Activated CD4-positive, alpha-beta memory T cell treated with anti-CD3 and anti-CD28 coated beads, Interleukin-2, amount 10 ng/mL, durations not matched to agents 7 days and 5 days (primary cell): ENCODE measurements at regions not wholly inside any gene's neighbourhood (a gene's known extent, or its start where the extent isn't known, plus 50 kb on each side); places are given as distances from the start of the nearest gene placed in this dataset.
"Not testable (repeated sequence)": the region's sequence is repeated elsewhere in the genome, so short reads cannot be mapped to it uniquely, and the experiment has no call there.

ENCODE experiments used
- CTCF ChIA-PET: fragments of 350-600 bp; sonication (Branson Sonifier 250); formaldehyde crosslinking; loops from one replicate; lab custom pipeline; 2021; ENCODE audit warnings: antibody characterized with exemption, inconsistent platforms; lab: Charles Lee
- POLR2A ChIA-PET: fragments of 350-600 bp; sonication (Branson Sonifier 250); formaldehyde crosslinking; loops from one replicate; lab custom pipeline; 2021; ENCODE audit warnings: antibody characterized with exemption; lab: Charles Lee
- DNase-seq: peaks from one replicate; pipeline ENCODE4 v3.0.0-alpha.2; 2020
- H3K27ac Mint-ChIP-seq: one replicate; pipeline ENCODE4 v1.8.0; 2021; ENCODE audit warnings: mild to moderate bottlenecking, mixed read lengths
- H3K27me3 Mint-ChIP-seq: one replicate; pipeline ENCODE4 v1.8.0; 2021; ENCODE audit warnings: mixed read lengths
- H3K36me3 Mint-ChIP-seq: one replicate; pipeline ENCODE4 v1.8.0; 2021; ENCODE audit warnings: low read depth, mixed read lengths
- H3K4me1 Mint-ChIP-seq: one replicate; pipeline ENCODE4 v1.8.0; 2021; ENCODE audit warnings: mixed read lengths
- H3K4me3 Mint-ChIP-seq: one replicate; pipeline ENCODE4 v1.8.0; 2021; ENCODE audit warnings: mild to moderate bottlenecking, mixed read lengths
- H3K9me3 Mint-ChIP-seq: one replicate; pipeline ENCODE4 v1.8.0; 2021; ENCODE audit warnings: mixed read lengths

DNA sequence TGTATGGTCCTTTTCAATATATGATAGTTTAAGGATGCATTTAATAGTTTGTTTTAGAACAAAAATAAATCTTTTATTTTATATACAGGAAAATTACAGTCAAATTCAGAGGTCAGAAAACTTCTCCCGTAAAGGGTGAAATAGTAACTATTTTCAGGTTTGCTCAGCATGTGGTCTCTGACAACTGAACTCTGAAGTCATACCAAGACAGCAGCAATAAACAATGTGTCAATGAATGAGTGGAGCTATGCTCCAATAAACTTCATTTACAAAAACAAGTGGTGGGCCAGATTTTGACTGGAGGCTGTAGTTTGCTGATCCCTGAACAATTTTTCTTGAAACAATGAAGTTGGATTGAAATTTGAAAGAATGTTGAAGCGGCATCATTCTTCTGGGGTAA is 123.6 kb downstream of the ZNF248 start:
- ChIA-PET POLR2A (no interaction called here), CTCF (no interaction called here)
- H3K27ac Mint-ChIP-seq: no peak overlapping the region
- H3K27me3 Mint-ChIP-seq: no peaks in the 10 kb centered on the region
- H3K9me3 Mint-ChIP-seq: peaks cover 11% of the 10 kb centered on the region
- peaks cover 6% of the 10 kb centered on the region for H3K4me1 Mint-ChIP-seq
- H3K36me3 Mint-ChIP-seq: no peaks in the 10 kb centered on the region
- no peak overlapping the region for H3K4me3 Mint-ChIP-seq
- DNase-seq: no peak

- peaks cover 9% of the 10 kb centered on the region for H3K9me3 Mint-ChIP-seq
- no peak for DNase-seq
- CTCF ChIA-PET: no interaction called here
- no peaks in the 10 kb centered on the region for H3K36me3 Mint-ChIP-seq
- no peak overlapping the region for H3K27ac Mint-ChIP-seq
- H3K4me3 Mint-ChIP-seq: no peak overlapping the region
- POLR2A ChIA-PET: no interaction called here
- no peaks in the 10 kb centered on the region for H3K27me3 Mint-ChIP-seq
- peaks cover 6% of the 10 kb centered on the region for H3K4me1 Mint-ChIP-seq
These were observed 124.7 kb downstream of the ZNF248 start for GRCh38 chr10:37732685-37733084.

- H3K9me3 Mint-ChIP-seq: peaks cover 2% of the 10 kb centered on the region
- POLR2A ChIA-PET: no interaction called here
These were observed 128.6 kb downstream of the ZNF248 start for GRCh38 chr10:37728830-37729229.

GRCh38 chr10:37727491-37728352 is 129.7 kb downstream of the ZNF248 start:
- H3K27ac Mint-ChIP-seq: no peak overlapping the region
- no peaks in the 10 kb centered on the region for H3K4me1 Mint-ChIP-seq
- no peaks in the 10 kb centered on the region for H3K36me3 Mint-ChIP-seq
- ChIA-PET CTCF (no interaction called here), POLR2A (no interaction called here)
- DNase-seq: no peak
- no peak overlapping the region for H3K4me3 Mint-ChIP-seq
- no peaks in the 10 kb centered on the region for H3K27me3 Mint-ChIP-seq
- H3K9me3 Mint-ChIP-seq: peaks cover 2% of the 10 kb centered on the region

More at GRCh38 chr10:37728830-37729229, 128.6 kb downstream of the ZNF248 start:
- Mint-ChIP-seq H3K27me3 (no peaks in the 10 kb centered on the region), H3K36me3 (no peaks in the 10 kb centered on the region), H3K4me1 (peaks cover under 1% of the 10 kb centered on the region), H3K4me3 (no peak overlapping the region), H3K27ac (no peak overlapping the region)
- CTCF ChIA-PET: no interaction called here
- DNase-seq: no peak

DNA sequence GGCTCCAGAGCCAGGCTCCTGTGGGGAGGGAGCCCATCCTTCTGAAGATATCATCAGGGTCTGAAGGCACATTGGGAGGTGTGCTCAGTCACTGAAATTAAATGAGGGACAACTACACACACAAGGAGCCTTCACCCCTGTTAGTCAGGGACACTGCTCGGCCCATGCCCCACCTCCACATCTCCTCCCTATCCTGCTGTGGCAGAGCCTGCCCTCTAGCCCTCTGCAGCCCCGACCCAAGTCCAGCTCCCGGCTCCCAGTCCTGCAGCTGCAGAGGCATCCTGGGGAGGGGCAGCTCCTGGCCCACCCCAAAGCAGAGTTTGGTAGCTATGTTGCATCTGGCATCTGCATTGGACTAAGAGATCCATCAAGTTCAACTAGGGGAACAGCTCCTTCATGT is 136.3 kb downstream of the ZNF248 start:
- ChIA-PET CTCF (no interaction called here), POLR2A (no interaction called here)
- Mint-ChIP-seq H3K27me3 (no peaks in the 10 kb centered on the region), H3K4me1 (no peaks in the 10 kb centered on the region), H3K9me3 (peaks cover 12% of the 10 kb centered on the region), H3K27ac (no peak overlapping the region), H3K4me3 (no peak overlapping the region), H3K36me3 (no peaks in the 10 kb centered on the region)
- DNase-seq: no peak

DNA sequence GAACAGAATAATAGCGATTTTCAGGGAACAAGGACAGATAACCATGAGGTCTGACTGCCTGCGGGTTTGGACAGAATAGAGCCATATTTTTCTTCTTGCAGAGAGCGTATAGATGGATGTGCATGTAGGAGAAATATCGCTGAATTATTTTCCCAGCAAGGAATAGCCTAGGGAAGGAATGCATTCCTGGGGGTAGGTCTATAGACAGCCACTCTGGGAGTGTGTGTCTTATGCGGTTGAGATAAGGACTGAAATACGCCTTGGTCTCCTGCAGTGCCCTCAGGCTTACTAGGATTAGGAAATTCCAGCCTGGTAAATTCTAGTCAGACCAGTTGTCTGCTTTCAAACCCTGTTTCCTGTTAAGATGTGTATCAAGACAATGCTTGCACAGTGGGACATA is 139.3 kb downstream of the ZNF248 start:
- CTCF ChIA-PET, H3K4me3 Mint-ChIP-seq, DNase-seq, H3K36me3 Mint-ChIP-seq, H3K27ac Mint-ChIP-seq, H3K4me1 Mint-ChIP-seq, POLR2A ChIA-PET, H3K27me3 Mint-ChIP-seq: not testable (repeated sequence)
- H3K9me3 Mint-ChIP-seq: peaks cover 12% of the 10 kb centered on the region

- Mint-ChIP-seq H3K4me3 (no peak overlapping the region), H3K36me3 (no peaks in the 10 kb centered on the region), H3K9me3 (peaks cover 3% of the 10 kb centered on the region), H3K27ac (no peak overlapping the region), H3K27me3 (no peaks in the 10 kb centered on the region), H3K4me1 (no peaks in the 10 kb centered on the region)
- CTCF ChIA-PET: no interaction called here
- DNase-seq: no peak
- POLR2A ChIA-PET: no interaction called here
These were observed 143.8 kb downstream of the ZNF248 start for GRCh38 chr10:37713642-37714041.

DNA sequence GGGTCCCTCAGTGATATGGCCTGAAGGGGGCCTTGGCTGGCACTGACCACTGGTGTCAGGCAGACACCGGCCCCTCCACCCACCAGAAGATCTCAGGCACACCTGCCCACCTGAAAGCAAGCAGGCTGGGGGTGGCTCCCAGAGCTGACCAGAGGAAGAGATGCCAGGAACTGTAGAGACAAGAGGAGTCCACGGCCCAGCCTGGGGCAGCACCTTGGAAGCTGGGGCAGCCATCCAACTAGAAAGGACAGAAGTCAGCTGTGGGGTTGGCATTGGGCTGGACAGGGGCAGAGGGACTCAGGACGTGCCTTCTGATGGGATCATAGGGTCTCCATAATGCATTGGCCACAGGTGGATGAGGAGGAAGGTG is 144.3 kb downstream of the ZNF248 start:
- Mint-ChIP-seq H3K4me1 (no peaks in the 10 kb centered on the region), H3K4me3 (no peak overlapping the region), H3K27ac (no peak overlapping the region), H3K9me3 (peaks cover 3% of the 10 kb centered on the region), H3K27me3 (no peaks in the 10 kb centered on the region), H3K36me3 (no peaks in the 10 kb centered on the region)
- CTCF ChIA-PET: no interaction called here
- POLR2A ChIA-PET: no interaction called here
- DNase-seq: no peak

- POLR2A ChIA-PET: no interaction called here
These were observed 144.8 kb downstream of the ZNF248 start for GRCh38 chr10:37712489-37713131.

DNA sequence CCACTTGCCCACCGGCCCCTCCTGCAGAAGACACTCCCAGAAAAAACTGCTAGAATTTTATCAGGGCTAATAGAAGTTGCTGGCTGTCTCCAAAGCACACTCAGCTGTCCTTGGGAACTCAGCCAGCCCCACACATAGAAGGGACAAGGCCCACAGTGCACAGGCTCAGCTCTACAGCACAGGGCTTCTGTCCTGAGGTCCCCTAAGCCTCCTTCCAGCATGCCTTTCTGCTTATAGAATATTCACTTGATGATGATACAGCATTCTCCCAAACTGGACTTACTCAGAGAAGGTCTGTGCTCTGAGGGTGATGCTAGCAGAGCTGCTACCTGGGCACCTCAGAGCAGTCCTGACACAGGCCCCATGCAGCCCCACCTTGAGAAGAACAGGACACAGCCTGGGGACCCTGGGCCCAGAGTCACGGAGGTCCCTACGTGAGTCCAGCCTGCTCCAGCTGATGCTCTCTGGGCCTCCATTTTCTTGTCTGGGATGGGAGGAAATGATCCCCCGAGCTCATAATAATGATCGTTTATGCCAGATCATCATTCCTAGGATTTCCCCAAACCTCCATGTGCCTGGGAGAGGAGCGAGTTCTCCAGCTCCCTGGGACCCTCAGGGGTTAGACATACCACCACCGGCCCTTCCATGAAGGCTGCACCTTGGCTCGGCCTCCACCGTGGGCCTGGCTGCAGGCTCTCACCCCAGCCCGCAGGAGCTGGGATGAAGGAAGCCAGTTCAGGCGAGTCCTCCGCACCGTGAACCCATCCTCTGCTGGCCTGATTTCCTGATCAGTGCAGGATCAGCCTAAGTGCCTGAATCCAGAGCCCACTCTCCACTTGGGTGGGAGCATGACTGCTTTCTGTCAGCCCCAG is 145.6 kb downstream of the ZNF248 start:
- DNase-seq: no peak
- no peaks in the 10 kb centered on the region for H3K36me3 Mint-ChIP-seq
- no peaks in the 10 kb centered on the region for H3K4me1 Mint-ChIP-seq
- no peak overlapping the region for H3K27ac Mint-ChIP-seq
- ChIA-PET CTCF (no interaction called here), POLR2A (no interaction called here)
- H3K9me3 Mint-ChIP-seq: no peaks in the 10 kb centered on the region
- H3K27me3 Mint-ChIP-seq: no peaks in the 10 kb centered on the region
- H3K4me3 Mint-ChIP-seq: no peak overlapping the region

More at GRCh38 chr10:37712489-37713131, 144.8 kb downstream of the ZNF248 start:
- no peak for DNase-seq
- CTCF ChIA-PET: no interaction called here
- Mint-ChIP-seq H3K27ac (no peak overlapping the region), H3K27me3 (no peaks in the 10 kb centered on the region), H3K9me3 (peaks cover 3% of the 10 kb centered on the region), H3K4me1 (no peaks in the 10 kb centered on the region), H3K4me3 (no peak overlapping the region), H3K36me3 (no peaks in the 10 kb centered on the region)

DNA sequence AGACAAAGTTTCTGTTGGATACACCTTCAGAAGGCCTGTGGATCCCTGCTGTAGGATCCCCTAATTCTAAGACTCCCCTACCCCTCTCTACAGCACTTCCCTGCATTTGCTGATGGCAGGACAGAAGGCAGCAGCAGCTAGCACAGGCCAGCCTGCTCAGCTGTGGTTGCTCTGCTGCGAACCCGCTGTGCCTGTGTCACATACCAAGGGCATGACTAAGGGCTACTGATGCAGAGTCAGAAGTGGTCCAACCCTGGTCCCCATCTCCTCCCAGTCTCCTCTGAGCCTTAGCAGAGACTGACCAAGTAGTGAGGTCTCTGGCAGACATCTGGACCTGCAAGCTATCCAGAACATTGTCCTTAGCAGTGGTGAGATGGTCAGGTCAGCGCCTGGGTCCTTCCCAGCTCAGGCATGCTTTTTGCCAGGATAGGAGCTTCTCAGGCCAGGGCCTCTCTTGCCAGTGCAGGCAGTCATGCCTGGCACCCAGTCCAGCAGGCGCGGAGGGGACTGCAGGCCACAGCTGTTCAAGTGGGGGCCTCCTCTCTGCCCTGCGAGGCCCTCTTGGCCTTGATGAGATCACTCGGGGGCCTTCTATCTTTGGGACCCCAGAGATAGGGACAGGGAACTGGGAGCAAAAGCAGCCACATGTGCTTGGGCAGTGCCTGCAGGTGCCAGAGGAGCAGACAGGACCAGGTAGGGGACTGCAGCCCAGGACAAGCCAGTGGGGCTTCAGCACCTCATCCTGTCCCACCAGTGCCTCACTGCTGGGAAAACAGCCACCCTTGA is 146.4 kb downstream of the ZNF248 start:
- no peaks in the 10 kb centered on the region for H3K4me1 Mint-ChIP-seq
- no peak overlapping the region for H3K27ac Mint-ChIP-seq
- H3K27me3 Mint-ChIP-seq: no peaks in the 10 kb centered on the region
- DNase-seq: no peak
- no peak overlapping the region for H3K4me3 Mint-ChIP-seq
- no peaks in the 10 kb centered on the region for H3K9me3 Mint-ChIP-seq
- ChIA-PET POLR2A (no interaction called here), CTCF (no interaction called here)
- H3K36me3 Mint-ChIP-seq: no peaks in the 10 kb centered on the region

- ChIA-PET POLR2A (no interaction called here), CTCF (no interaction called here)
- H3K27me3 Mint-ChIP-seq: no peaks in the 10 kb centered on the region
- no peaks in the 10 kb centered on the region for H3K4me1 Mint-ChIP-seq
- no peaks in the 10 kb centered on the region for H3K36me3 Mint-ChIP-seq
- DNase-seq: no peak
- H3K9me3 Mint-ChIP-seq: no peaks in the 10 kb centered on the region
- H3K4me3 Mint-ChIP-seq: no peak overlapping the region
- no peak overlapping the region for H3K27ac Mint-ChIP-seq
These were observed 149.4 kb downstream of the ZNF248 start for GRCh38 chr10:37707829-37708578.
